ENCODE measurements at regions not wholly inside any gene's neighbourhood (a gene's known extent, or its start where the extent isn't known, plus 50 kb on each side); places are given as distances from the start of the nearest gene placed in this dataset.

- TF ChIP-seq IRF2 (CRISPR knock-in tag; IDR thresholded peaks at IDR 0.05; ENCODE audit: borderline replicate concordance, low read depth) (no peak), CTCF (IDR thresholded peaks at IDR 0.05) (no peak), USF1 (CRISPR knock-in tag; IDR thresholded peaks at IDR 0.05) (no peak), CREM (CRISPR knock-in tag; IDR thresholded peaks at IDR 0.05) (no peak), FOXJ3 (CRISPR knock-in tag; IDR thresholded peaks at IDR 0.05; ENCODE audit: borderline replicate concordance) (no peak), ATF3 (CRISPR knock-in tag; conservative IDR thresholded peaks at IDR 0.05) (no peak), NFE2L1 (CRISPR knock-in tag; IDR thresholded peaks at IDR 0.05) (no peak), ZNF263 (CRISPR knock-in tag; IDR thresholded peaks at IDR 0.05; ENCODE audit: low read depth) (no peak)
Observed at GRCh38 chr2:174659069-174659900, 61.7 kb upstream of the WIPF1 start.

All from WTC11 (cell line).